Upper lobe of right lung (tissue), 1 donor: ENCODE measurements at regions not wholly inside any gene's neighbourhood (a gene's known extent, or its start where the extent isn't known, plus 50 kb on each side); places are given as distances from the start of the nearest gene placed in this dataset.

ENCODE experiments used
- ATAC-seq: fragments of 200-7000 bp; cut with Tn5 transposase; one replicate; pipeline ENCODE4 v1.9.1; 2020; ENCODE audit warnings: mild to moderate bottlenecking, moderate library complexity
- DNase-seq: peaks from one replicate; pipeline ENCODE4 v3.0.0-alpha.2; 2020
- H3K27ac ChIP-seq: fragments of 200-600 bp; one replicate; pipeline ENCODE4 v1.8.0; 2022
- H3K27me3 ChIP-seq: fragments of 200-600 bp; one replicate; pipeline ENCODE4 v1.8.0; 2022; ENCODE audit warnings: mild to moderate bottlenecking
- H3K36me3 ChIP-seq: fragments of 200-600 bp; one replicate; pipeline ENCODE4 v1.8.0; 2022
- H3K4me1 ChIP-seq: fragments of 200-600 bp; one replicate; pipeline ENCODE4 v1.8.0; 2022
- H3K4me3 ChIP-seq: fragments of 200-600 bp; one replicate; pipeline ENCODE4 v1.8.0; 2022; ENCODE audit warnings: mild to moderate bottlenecking
- H3K9me3 ChIP-seq: fragments of 200-600 bp; one replicate; pipeline ENCODE4 v1.8.0; 2022
- intact Hi-C: fragments of 100-400 bp; cut with DNase I; formaldehyde crosslinking; loops from one replicate; pipeline ENCODE4 v1.11.0; 2022
- TF ChIP-seq, protein P1 (sequence below): fragments of 200-600 bp; IDR thresholded peaks from one replicate; pipeline ENCODE4 v1.8.0; 2022; ENCODE audit warnings: antibody characterized with exemption
- donor health status: DM: no; HTN: yes; CAD: no; lungs with severe emphysema.

- Histone ChIP-seq H3K27me3 (peaks cover 46% of the 10 kb centered on the region), H3K9me3 (no peaks in the 10 kb centered on the region), H3K27ac (no peak overlapping the region), H3K36me3 (no peaks in the 10 kb centered on the region), H3K4me3 (no peak overlapping the region), H3K4me1 (no peaks in the 10 kb centered on the region)
- no peak for DNase-seq
- TF ChIP-seq, protein P1, sequence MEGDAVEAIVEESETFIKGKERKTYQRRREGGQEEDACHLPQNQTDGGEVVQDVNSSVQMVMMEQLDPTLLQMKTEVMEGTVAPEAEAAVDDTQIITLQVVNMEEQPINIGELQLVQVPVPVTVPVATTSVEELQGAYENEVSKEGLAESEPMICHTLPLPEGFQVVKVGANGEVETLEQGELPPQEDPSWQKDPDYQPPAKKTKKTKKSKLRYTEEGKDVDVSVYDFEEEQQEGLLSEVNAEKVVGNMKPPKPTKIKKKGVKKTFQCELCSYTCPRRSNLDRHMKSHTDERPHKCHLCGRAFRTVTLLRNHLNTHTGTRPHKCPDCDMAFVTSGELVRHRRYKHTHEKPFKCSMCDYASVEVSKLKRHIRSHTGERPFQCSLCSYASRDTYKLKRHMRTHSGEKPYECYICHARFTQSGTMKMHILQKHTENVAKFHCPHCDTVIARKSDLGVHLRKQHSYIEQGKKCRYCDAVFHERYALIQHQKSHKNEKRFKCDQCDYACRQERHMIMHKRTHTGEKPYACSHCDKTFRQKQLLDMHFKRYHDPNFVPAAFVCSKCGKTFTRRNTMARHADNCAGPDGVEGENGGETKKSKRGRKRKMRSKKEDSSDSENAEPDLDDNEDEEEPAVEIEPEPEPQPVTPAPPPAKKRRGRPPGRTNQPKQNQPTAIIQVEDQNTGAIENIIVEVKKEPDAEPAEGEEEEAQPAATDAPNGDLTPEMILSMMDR = no peak
- intact Hi-C loops = loop anchor here (5.0 kb wide), 1 partner anchor 741 kb away; no protein-coding TSS in a partner anchor
- no peak for ATAC-seq
These were observed 104.2 kb downstream of the FAM204A start for GRCh38 chr10:118237930-118238329.

GRCh38 chr10:118234683-118235082 is 107.4 kb downstream of the FAM204A start:
- Histone ChIP-seq H3K4me3 (no peak overlapping the region), H3K27ac (no peak overlapping the region), H3K27me3 (peaks cover 22% of the 10 kb centered on the region), H3K9me3 (no peaks in the 10 kb centered on the region), H3K36me3 (no peaks in the 10 kb centered on the region), H3K4me1 (no peaks in the 10 kb centered on the region)
- TF ChIP-seq, protein P1 = no peak
- DNase-seq = no peak
- no peak for ATAC-seq
- intact Hi-C loops = loop anchor here (5.0 kb wide), 1 partner anchor 737 kb away; no protein-coding TSS in a partner anchor

DNA sequence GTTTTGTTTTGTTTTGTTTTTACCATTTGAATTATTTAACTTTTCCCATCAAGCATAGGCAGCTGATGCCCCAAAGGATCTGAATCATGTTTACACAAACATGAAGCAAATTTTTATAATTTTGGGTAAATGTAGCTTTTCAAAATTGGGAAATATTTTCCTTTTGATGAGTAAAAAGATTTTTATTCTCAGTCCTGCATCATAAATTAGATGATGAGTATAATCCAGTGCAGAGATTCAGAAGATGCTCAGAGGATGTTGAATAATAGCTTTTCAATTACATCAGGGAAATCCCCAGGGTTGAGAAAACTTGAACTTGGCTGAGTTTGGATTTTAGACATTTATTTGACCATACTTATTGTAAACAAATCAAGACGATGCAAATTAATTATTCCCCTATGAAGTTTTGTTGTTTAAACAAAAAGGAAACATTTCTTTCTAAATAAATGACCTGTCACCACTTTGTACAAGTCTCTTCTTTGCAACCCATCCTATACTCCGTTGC is 121.7 kb downstream of the FAM204A start:
- no peaks in the 10 kb centered on the region for H3K4me1 ChIP-seq
- H3K36me3 ChIP-seq = no peaks in the 10 kb centered on the region
- TF ChIP-seq, protein P1 = no peak
- no peaks in the 10 kb centered on the region for H3K27me3 ChIP-seq
- ATAC-seq (no peak), DNase-seq (no peak)
- no peak overlapping the region for H3K27ac ChIP-seq
- intact Hi-C loops = no loop called here
- no peaks in the 10 kb centered on the region for H3K9me3 ChIP-seq
- no peak overlapping the region for H3K4me3 ChIP-seq

DNA sequence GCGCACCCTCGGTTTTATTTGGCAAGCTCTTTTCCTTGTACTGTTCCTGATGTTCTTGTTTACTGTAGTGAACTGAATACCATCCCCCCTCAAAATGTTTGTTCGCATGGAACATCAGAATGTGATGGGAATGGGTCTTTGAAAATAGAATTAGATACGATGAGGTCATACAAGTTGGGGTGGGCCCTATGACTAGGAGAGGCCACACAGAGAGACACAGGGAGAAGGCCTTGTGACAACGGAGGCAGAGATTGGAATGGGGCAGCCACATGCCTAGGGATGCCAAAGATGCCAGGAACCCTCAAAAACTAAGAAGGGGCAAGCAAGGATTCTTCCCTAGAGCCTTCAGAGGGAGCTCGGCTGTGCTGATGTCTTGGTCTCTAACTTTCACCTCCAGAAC is 123.6 kb downstream of the FAM204A start:
- Histone ChIP-seq H3K27ac (no peak overlapping the region), H3K4me3 (no peak overlapping the region), H3K4me1 (no peaks in the 10 kb centered on the region), H3K9me3 (no peaks in the 10 kb centered on the region), H3K36me3 (no peaks in the 10 kb centered on the region), H3K27me3 (no peaks in the 10 kb centered on the region)
- DNase-seq (no peak), ATAC-seq (no peak)
- intact Hi-C loops = no loop called here
- TF ChIP-seq, protein P1 = no peak

DNA sequence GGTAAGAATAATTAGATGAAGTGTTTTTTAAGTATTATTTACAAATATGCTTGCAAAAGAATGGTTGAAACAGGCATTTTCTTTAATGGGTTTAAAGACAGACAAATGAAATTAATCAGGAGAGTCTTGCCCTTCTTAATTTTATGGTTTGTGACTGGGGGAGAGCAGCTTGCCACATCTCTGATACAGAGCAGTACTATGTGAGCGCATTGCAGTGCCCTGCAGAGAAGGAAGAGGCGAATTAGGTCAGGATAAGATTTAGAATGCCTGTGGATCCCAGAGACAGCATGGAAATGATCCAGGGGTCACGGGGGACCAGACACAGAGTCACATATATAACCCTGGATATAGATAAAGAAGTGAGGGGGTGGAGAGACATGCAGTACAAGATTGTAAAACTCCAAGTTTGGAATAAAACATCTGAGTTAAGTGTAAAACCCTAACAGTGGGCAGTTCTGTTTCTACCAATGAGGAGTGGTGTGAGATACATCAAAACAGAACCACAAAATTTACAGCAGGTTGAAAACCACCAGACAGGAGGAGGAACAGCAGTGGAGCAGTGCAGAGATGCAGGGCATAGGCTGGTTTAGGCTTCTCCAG is 125.5 kb downstream of the FAM204A start:
- H3K27ac ChIP-seq = no peak overlapping the region
- TF ChIP-seq, protein P1 = no peak
- no peak overlapping the region for H3K4me3 ChIP-seq
- H3K4me1 ChIP-seq = no peaks in the 10 kb centered on the region
- H3K27me3 ChIP-seq = no peaks in the 10 kb centered on the region
- ATAC-seq = no peak
- no peak for DNase-seq
- H3K36me3 ChIP-seq = no peaks in the 10 kb centered on the region
- no peaks in the 10 kb centered on the region for H3K9me3 ChIP-seq
- intact Hi-C loops = no loop called here
